ENCODE measurements at regions not wholly inside any gene's neighbourhood (a gene's known extent, or its start where the extent isn't known, plus 50 kb on each side); places are given as distances from the start of the nearest gene placed in this dataset.

DNA sequence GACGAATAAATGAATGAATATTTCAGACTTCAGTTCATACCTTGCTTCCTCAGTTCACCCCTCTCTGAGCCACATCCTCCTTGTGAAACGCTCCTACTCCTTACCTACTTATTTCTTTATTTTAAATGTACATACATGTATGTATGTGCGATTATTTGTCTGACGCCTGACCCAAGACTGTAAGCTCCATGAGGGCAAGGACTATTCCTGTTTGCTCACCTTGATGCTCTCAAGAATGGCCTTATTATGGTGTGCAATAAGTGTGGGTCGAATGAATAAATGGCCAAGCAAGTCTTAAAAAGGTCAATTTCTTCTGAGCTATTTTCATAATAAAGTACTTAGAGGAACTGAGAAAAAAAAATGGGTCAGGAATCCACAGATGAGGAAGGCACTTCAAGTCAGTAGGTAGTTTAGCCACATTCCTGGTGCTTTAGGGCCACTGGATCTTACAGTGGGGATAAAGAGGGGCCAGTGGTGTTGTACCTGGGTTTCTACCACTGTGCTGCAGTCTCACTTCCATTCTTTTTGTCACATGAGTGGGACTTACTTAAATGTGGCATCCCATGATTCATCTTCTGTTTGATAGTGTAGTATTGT lies 74.7 kb downstream of the SDC1 start:
- no peak for DNase-seq

GRCh38 chr2:20149703-20150030 lies 75.3 kb downstream of the SDC1 start:
- no peak for DNase-seq

DNA sequence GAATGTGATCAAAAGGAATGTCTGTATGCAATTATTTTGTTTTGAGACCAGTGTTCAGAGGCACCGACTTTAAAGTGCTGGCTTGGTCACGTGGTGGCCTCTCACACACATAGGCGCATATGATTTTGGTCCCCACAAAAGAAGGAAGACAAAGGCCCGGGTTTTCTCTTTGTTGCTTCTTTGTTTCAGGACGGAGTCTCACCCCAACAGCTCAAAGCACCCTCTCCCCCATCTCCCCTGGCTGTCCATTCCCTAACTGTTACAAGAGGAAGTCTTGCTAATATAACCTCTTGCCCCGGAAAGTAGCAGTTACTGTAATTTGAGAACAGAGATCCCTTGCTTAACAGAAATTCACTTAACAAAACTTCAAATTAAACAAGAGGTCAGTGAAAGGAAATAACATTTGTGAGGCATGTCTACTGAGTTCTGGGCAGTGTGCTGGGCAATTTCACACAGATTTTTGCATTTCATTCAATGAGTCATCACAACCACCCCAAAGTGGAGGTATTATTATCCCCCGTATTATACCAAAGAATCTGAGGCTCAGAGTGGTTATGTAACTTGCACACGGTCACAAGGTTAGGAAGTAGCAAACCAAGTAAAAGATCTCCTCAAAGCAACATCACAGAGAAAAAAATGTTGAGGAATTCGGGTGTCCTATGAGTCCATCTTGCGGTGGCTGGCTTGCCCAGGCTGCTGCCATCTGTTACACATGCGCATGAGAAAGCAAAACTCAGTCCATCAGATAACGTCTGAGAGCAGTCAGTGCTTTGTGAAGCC lies 75.8 kb downstream of the SDC1 start:
- no peak for DNase-seq

DNA sequence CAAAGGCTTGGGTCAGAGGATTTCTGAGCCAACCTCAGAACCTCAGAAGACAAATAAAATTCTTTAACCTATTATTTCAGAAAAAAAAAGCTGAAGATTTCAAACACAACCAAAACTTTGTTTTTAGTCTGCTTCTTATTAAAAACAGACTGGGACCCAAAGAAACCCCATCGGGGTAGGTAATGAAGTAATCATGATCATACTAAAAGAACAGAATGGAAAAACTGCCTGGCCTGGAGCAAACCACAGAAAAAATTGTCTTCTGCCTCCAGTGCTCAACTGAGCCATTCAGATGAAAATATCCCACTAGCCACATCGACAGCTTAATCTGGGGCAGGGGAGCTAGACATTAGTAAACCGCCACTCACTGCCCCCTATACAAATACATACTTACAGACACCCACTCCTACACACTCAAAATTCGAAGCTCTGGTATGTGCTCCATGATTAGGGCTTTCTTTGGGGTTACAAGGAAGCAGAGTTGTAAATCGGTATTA lies 76.5 kb downstream of the SDC1 start:
- DNase-seq = no peak

DNA sequence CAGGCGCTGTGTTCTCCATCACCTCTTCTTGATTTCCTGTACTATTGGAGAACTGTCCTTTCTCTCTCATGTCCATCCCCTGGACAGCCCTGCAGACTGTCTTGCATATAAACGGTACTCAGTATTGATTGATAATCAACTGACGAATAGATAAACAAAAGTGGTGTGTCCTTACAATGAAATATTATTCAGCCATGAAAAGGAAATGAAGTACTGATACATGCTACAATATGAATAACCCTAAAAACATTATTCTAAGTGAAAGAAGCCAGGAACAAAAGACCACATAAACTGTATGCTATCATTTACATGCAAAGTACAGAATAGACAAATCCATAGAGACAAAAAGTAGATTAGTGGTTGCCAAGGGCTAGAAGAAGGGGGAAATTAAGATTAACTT lies 77.6 kb downstream of the SDC1 start:
- DNase-seq = no peak

DNA sequence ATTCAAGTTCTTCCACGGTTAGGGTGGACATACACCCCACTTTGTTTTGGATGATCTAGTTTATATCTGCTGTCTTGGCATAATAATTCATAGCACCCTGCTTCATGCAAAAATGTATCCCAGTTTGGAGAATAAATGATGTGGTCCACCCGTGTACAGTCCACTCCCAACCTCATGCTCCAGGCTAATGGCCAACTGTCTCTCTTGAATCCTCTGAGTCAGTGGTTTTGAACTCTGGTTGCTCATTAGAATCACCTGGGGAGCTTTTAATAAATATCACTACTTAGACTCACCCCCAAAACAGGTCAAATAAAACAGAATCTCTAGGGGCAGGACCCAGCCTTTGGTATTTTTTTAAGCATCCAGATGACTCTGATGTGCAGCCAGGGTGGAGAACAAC lies 78.5 kb downstream of the SDC1 start:
- no peak for DNase-seq

DNA sequence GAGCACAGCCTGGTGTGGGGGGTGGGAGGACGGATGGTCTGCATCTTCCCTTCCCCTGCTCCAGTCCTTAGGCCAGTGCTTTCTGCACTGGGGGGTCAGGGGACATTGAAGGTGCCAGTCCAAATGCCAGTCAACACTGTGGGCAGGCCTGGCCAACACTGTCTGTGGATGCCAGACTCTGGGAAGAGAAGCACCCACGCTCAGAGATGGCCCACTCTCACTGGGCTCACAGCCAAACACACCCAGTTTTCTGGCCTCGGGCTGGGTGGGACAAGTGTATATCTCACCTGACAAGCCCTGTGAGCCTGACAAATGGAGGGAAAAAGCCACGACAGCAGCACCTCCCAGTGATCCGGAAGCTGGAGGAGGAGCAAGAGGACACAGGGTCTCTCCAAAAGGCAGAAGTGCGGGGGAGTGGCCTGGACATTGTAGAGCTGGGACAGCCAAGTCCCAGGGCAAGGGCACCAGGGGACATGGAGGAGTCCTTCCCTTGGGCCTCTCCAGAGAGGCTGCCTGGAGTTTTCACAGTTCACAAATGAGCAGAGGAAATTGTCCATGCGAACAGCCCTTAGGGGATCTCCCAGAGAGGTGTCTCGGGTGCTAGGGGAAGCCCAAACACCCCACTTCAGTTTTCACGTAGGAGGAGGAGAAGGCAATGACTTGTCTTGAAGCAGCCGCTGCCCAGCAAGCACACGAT lies 79.3 kb downstream of the SDC1 start:
- DNase-seq = no peak

GRCh38 chr2:20144861-20145260 lies 80.1 kb downstream of the SDC1 start:
- no peak for DNase-seq

DNA sequence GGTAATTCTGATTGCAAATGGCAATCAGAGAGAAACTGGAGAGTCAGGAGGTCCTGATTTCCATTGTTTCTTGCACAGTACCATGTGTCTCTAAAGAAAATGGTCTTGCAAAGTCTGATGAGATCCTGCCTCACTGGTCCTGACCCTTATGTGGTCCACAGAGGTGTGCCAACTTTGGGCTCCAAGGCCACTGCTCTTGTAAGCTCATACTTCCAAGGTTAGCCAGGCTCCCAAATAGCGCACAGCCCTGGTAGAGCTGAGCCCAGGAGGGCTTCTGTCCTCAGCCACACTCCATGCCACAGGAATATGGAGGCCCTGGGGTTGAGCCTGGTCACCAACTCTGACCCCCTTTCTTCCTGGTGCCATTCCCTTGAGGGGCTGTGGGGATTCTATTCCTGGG lies 80.7 kb downstream of the SDC1 start:
- no peak for DNase-seq

GRCh38 chr2:20143263-20143662 lies 81.7 kb downstream of the SDC1 start:
- DNase-seq = no peak

DNA sequence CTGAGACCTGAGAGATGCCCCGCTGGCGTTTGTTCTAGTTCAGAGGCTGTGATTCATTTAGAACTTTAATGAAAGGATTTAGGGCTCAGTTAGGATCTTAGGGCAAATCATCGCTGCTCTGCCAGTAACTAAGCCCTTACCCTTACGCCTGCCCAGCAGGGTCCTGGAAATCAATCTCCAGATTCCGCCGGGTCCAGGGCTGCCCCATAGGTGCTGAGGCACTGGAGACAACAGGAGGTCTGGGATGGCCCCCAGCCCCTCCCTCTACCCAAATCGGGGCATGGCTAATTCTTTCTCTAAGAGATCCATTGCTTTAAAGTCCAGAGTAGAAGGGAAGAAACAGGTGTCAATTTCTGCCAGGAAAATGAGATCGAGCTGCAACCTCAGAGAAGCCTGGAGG lies 83.1 kb downstream of the SDC1 start:
- DNase-seq = no peak

DNA sequence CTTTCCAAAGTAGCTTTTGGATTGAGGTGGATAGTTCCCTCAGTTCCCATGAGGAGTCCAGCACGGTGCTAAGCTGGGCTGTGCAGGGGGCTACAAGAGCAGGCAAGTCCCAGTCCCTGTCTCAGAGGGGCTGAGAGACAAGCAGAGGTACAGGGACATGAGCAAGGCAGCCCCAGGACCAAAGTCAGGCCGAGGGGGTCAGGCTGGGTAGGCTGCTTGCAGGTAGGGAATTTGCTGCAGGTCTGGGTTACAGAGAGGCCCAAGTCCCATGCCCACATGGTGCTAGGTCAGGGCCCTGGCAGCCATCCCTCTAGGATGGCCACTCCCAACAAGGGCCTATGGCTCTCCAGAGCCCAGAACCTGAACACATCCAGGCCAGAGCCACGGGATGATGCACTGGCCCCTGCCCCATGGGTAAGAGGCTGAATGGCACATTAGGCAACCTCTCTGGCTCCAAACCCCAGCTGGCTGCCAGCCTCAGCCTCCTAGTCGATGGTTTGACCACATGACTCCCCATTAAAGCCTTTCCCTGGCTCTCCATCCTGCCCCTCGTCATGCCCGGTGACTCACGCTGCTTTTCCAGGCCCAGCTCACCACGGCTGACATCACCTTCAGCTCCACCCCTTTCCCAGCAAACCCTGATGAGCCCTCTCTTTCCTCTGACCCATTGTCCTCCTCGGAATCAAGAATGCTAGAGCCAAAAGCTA lies 83.7 kb downstream of the SDC1 start:
- DNase-seq = no peak

GRCh38 chr2:20140321-20141055 lies 84.4 kb downstream of the SDC1 start:
- DNase-seq = no peak

DNA sequence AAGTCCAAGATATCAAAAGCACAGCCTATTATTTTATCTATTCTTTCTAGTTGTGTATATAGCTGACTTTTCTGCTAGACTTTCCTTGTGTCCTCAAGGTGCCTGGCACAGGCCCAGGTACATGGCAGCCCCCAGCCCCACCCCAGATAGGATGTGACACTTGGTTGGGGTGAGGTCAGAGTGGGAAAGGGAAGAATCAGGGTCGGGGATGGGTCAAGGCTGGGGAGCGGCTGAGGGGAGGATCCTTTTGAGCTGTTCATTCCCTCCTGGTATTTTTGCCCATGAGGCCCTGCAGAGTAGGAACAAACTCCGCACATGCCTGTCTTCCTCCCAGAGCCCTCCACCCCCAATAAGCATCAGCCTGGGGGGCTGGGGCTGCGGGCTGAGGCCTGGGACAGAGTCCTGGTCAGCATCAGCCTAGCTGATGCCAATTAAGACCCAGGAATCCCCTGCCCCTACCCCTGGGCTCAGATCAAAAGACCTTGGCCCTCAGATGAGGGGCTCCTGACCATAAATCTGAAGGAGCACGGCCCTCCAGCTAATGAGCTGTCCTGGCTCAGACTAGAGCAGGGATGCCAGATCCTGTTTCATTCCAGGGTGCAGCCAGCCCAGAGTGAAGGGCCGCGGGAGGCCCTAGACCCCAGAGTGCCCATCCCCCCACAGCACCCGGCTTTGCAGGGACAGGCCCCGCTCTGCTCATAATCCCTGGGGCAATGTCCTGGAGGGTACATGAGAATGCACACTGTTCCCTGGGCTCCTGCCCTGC lies 85.3 kb downstream of the SDC1 start:
- no peak for DNase-seq

GRCh38 chr2:20138696-20139095 lies 86.2 kb downstream of the SDC1 start:
- DNase-seq = no peak

DNA sequence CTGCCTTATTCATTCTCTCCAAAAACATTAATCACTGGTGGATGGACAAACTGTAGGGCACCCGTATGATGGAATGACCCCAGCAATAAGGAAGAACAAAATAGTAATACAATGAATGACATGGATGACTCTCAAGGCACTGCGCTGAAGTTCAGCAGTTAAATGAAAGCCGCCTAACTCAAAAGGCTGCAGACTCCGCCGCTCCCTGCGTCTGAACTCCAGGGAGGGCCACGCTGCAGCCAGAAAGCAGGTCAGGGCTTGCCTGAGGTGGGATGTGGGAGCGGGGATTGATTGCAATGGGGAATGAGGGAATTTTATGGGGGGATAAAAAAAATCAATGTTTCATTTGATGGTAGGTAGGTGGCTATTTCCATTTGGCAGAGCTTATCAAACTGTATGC lies 86.5 kb upstream of the LAPTM4A start:
- DNase-seq = no peak

GRCh38 chr2:20137131-20137571 lies 85.7 kb upstream of the LAPTM4A start:
- DNase-seq = no peak

GRCh38 chr2:20136149-20136548 lies 84.7 kb upstream of the LAPTM4A start:
- no peak for DNase-seq

DNA sequence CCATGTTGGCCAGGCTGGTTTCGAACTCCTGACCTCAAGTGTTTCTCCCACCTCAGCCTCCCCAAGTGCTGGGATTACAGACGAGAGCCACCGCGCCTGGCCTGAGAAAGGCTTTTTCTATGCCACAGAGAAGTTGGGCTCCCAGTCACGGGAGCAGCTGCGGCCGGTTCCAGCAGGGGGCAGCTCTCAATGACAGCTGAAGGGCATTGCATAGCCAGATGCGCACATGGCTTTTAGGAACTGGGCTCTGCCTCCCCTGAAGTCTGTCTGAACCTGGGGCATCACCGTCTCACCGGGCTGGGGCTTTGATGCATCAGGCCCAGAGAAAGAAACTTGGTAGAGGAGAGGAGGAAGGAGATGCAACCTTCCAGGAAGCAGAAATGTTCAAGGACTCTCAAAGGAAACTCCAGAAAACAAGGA lies 84.2 kb upstream of the LAPTM4A start:
- DNase-seq = no peak

DNA sequence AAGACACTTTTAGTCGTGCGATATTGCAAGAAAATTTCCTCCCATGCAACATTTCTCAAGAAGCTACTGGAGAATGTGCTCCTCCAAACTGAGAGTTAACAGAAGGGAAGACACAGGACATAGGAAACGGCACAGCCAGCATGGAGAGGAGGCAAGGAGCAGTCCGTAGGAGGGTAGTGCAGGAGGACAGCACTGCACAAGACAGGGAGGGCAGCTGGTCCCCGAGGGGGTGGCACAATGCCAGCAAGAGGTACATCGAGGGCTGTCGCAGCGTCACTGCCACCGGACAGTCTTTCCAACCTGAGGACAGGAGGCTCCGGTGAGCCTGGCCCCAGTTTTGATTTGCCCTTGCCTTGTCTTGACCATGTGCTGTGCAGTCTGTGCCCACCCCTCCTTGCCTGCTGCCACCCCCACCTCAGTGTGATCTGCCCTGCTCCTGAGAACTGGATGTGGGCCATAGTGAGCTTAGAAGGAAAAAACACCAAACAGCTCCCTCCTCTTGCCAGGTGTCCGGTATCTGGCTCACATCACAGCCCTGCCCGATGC lies 81.6 kb upstream of the LAPTM4A start:
- peak; percentile 32 for DNase-seq

DNA sequence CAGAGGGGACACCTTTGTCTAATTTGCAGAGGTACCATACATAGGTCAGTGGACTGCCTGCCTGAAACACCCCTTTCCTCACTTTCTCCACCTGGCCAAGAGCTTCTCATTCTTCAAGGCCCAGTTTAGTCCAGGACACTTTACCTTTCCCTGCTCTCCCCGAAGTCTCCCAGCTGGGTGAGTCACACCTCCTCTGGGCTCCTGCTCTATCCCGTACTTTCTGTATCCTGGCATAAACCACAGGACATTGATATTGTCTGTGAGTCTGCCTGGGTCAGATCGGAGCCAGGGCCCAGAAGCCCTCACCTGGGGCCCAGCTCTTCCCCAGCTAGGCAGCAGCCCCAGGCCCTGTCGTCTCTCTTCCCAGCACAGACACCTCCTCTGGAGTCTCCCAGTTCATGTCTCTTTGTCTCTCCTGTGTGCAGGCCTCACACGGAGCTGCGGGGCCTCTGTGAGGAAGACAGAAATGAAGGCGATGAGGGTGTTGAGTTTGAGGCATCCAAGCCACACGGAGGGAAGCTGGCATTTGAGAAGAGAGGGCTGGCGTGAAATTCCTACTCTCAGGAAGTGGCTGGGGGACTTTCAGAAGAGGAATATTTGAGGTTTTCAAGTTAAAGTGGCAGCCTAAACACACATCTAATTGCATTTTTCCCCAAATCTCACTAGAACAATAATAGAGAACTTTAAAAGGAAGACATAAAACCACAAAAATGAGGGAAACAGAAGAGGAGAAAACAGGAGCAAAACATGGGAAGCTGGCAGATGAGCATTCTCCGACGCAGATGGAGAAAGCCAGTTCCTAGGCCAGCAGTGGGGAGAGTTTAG lies 79.6 kb upstream of the LAPTM4A start:
- no peak for DNase-seq

All from NCI-H2029 (cell line).